HG02678 (cell line): ENCODE measurements at regions not wholly inside any gene's neighbourhood (a gene's known extent, or its start where the extent isn't known, plus 50 kb on each side); places are given as distances from the start of the nearest gene placed in this dataset.

Experiments used
- ATAC-seq: cut with Tn5 transposase; IDR thresholded peaks from one replicate; pipeline ENCODE4 v1.9.1; 2021; ENCODE audit warnings: mild to moderate bottlenecking, moderate library complexity; ENCODE audit not compliant: unreplicated experiment

DNA sequence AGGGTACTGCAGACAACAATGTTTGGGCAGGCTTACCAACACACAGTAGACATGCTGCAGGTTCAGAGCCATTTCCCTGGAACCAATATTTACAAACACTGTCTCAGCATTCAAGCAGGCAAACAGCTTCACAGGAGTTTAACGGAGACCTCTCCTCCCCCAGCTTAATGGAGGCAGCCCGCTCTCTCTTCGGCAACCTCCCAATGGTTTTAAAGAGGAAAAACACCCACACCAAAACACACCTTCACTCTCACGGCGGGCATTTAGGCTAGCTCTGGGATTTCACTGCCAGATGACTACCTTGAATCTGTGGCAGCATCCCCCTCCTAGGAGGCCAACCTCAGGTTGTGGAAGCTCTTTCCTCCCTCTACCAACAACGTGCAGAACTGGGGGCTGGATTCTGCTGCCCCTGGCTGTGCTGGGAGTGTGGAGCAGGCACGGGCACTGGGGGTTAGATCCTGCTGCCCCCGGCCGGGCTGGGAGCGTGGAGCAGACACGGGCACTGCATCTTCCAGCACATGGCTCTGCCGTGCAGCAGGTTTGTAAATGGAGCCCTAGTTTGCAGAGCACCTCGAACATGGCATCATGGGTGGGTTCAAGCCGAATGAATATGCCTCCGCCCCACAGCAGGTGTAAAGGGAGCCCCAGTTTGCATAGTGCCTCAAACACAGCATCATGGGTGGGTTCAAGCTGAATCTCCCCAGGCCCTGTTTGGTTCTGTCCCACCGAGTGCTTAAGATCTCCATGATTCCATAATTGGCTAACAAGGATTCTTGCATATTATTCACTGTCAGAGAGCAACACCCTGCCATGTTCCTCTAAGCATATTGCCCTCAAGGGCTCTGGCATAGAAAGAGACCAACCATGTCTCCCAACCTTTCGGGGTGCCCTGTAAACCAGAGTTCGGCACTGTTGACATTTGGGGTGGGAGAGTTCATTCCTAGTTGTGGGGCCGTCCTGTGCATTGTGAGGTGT lies 86.4 kb downstream of the RBFOX3 start:
- ATAC-seq = no peak

- no peak for ATAC-seq
Measured at GRCh38 chr17:79522414-79522813, 88.4 kb downstream of the RBFOX3 start.

DNA sequence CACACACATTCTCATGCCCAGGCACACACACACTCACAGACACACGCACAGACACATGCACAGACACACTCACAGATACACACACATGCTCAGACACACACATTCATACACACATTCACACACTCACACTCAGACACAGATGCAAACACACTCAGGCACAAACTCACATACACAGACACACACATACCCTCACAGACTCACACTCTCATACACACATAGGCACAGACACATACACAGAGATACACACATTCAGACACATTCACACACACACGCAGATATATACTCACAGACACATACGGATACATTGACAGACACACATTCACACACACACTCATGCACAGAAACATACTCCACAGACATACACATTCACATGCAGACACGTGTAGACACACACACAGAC lies 89.6 kb downstream of the RBFOX3 start:
- no peak for ATAC-seq

DNA sequence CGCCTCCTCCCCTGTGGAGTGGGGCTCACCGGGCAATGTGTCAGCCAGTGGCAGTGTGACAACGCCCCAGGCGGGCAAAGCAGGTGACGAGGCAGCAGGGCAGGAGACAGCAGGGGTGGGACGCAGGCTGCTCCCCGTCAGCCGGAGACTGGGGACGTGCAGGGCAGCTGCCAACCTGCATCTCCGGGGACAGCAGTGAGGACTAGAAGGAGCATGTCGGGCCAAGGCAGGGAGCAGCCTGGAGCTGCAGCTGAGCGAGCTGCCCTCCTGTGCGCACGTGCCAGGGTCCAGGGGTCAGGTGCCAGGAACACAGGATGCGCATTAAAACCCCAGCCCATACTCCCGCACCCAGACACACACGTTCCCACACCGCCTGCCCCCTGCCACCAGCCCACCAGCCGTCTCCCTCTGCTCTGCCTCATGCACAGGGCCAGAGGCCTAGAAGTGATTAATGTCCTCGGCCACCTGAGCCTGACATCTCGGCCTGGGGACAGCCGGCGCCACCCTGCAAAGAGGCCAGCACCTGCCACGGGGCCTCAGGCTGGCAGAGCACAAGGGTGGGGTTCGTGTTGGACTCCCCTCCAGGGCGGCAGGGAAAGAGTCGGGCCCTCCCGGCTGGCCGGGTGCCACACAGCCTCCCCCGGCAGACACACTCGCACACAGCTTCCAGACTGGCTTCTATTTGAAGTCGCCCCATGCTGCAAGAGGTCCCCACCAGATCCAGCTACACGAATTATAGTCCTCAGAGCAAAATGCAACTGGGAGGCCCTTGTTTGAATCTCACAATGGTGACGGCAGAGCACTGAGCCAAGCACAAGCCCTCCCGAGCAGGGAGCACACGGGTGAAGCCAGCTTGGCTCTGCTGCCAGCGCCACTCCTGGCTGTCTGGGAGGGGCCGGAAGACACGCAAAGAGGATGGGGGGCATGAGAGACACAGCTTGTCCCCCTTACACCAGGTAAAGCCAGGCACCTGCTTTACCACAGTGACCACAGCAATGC lies 90.4 kb downstream of the RBFOX3 start:
- ATAC-seq = no peak

DNA sequence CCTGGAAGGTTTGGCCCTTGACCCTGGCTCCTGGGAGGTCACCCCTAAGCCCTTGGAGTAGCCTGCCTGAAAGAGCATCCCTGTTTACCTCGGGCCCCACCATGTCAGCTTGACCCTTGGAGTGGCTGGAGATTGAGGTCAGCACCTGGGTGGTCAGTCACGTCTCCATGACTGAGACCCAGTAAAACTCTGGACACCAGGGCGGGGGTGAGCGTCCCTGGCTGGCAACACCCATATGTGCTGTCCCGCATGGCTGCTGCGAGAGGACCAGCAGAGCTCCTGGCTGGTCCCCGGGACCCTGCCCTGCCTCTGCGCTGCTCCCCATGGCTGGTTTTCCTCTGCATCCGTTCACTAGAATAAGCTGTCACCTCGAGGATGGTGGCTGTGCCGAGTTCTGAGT lies 91.2 kb downstream of the RBFOX3 start:
- ATAC-seq = no peak

DNA sequence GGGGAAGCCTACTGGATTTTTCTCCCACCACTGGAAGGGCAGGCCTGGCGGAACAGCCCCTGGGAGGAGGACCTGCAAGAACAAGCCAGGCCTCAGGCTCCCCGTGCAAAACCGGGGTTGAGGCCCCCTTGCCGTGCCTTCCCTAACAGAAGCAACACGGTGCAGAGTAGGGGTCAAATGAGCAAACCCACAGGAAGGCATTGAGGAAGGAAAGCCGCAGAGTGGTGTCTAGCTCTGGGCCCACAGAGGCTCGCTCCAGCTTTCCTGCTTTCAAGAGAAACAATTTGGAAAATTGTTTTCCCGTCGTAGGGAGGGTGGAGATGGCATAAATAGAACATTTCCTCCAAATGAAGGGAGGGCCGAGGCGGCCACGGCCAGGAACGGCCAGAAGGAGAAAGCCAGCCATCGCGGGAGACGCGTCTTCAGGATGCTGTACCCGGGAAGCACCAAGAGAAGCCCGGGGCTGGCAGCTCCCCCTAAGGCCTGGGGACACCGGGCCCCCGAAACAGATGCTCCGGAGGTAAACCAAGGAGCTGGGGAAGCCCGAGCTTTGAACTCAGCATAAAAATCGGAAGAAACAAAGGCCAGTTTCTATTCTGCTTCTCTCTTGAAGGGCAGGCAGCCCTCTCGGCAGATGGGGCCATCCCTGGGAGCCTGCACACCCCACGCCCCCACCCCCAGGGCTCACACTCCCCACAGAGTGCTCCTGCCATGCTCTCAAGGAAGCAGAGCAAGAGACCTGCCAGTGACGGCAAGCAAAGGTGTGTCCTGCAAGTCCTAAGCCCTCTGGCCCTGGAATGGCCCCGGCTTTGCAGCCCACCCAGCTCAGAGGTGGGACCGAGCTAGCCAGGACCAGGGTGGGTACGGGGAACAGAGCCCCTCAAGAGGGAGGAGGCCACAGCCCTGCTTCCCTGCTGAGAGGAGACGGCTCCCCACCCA lies 92.0 kb downstream of the RBFOX3 start:
- ATAC-seq = no peak

GRCh38 chr17:79517827-79518584 lies 92.8 kb downstream of the RBFOX3 start:
- no peak for ATAC-seq

- ATAC-seq = no peak
Measured at GRCh38 chr17:79515646-79516571, 94.9 kb downstream of the RBFOX3 start.

GRCh38 chr17:79515110-79515509 lies 95.7 kb downstream of the RBFOX3 start:
- ATAC-seq = no peak

DNA sequence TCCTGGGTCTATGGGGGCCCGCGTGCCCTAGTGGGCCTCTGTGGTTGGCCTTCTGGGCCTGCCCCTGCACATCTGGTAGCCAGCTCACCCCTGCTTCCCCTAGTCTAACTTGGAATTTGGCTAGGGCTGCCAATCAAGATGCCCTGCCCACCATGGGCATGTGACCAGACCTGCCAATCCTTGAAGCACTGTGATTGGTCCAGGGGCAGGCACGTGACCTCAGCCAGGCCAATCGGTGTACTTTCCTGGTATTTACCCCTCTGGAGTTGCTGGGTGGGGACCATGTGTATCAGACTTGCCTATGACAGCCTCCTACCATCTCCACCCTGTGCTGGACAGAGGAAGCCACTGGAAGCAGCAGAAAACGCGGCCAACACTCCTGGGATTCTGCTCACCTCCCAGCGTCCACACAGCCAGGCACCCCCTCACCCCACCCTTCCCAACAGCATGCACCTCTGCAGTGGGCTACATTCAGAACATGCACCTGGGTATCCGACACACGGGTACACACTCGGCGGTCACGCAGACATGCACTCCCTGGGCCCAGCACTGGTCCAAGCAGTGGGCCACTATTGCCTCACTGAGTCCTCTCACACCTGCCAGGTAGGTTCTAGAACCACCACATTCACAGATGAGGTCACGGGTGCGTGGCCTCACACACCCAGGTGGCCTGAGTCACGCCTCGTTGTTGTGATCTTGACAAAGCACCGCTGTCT lies 96.9 kb downstream of the RBFOX3 start:
- no peak for ATAC-seq

GRCh38 chr17:79513206-79513605 lies 97.6 kb downstream of the RBFOX3 start:
- ATAC-seq = no peak

- ATAC-seq = no peak
Measured at GRCh38 chr17:79511471-79511870, 99.4 kb downstream of the RBFOX3 start.

DNA sequence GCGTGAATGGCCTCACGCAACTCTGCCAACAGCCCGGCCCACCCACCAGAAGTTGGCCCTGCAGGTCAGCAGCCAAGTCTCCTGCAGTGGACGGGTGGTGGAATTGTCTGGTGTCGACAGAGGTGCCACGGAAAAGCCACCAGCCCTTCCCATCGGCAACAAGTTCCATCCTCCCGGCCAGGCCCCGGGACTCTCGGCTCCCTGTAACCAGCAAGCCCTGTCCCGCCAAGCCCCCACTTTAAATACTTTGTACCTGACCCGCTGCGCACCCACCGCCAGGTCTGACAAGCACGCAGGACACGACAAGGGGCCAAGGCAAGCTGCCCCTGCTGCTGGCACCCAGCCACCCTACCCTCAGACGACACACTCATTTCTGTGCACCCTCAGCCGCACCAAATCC lies 100.8 kb downstream of the RBFOX3 start:
- ATAC-seq = no peak

- no peak for ATAC-seq
Measured at GRCh38 chr17:79509490-79509889, 101.4 kb downstream of the RBFOX3 start.

DNA sequence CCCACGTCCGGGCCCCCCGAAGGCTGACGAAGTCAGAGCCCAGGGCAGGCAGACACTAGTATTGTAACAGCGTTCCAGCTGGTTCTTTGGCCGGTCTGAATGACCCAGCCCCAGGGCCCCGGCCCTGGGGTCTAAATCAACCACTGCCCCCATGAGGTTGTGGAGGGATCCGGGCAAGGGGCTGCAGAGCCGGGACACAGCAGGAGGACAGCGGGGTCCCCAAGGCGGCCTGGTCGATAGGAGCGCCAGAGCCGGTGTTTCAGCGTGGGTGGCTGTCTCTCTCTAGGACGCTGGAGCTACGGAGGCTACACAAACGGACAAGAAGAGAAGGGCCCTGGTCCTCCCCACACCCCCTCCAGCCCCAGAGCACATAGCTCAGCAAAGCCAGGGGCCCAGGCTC lies 101.8 kb downstream of the RBFOX3 start:
- ATAC-seq = no peak

GRCh38 chr17:79508291-79508716 lies 102.5 kb downstream of the RBFOX3 start:
- no peak for ATAC-seq

- no peak for ATAC-seq
Measured at GRCh38 chr17:79506955-79507354, 103.9 kb downstream of the RBFOX3 start.
